D341Med (cell line): ENCODE measurements at regions not wholly inside any gene's neighbourhood (a gene's known extent, or its start where the extent isn't known, plus 50 kb on each side); places are given as distances from the start of the nearest gene placed in this dataset.

Experiments
- DNase-seq: peaks from one replicate; pipeline ENCODE4 v3.0.0; 2012; ENCODE audit warnings: low spot score

DNA sequence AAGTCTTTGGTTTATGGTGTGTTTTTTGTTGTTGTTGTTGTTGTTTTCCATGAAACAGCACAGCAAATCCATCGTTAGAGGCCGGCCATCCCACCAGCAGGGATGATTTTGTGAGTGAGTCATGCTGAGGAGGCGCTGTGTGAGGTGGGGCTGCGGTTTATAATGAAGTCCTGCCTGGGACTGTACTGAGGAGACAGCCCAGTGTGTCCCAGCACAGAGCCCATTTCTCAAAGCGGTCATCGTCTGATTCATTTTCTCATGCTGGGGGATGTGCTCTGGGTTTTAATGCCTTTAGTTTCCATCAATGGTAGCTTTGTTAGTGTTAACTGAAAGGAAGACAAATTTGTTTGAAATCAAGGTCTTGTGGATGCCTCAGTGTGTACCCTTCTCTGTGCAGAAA is 129.3 kb upstream of the SERP2 start:
- no peak for DNase-seq

DNA sequence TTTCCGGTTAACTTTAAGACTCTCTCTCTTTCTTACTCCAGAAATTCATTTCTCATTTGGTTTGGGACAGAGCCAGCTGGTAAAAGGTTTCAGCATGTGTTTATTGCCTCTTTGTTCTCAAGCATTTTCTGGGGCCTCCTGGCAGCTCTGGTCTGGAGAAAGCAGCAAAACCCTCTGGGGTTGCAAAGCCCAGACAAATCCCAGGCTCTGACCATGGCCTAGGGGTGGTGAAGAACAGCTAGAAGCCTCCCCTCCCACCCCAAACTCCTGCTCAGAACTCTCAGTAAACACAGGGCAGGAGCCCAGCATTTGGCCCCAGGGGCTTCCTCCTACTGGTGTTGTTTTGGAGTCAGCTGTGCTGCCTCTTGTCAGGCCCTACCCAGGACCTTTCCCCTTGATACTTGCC is 124.2 kb upstream of the SERP2 start:
- DNase-seq = no peak

GRCh38 chr13:44252938-44253337 is 120.7 kb upstream of the SERP2 start:
- DNase-seq = no peak

DNA sequence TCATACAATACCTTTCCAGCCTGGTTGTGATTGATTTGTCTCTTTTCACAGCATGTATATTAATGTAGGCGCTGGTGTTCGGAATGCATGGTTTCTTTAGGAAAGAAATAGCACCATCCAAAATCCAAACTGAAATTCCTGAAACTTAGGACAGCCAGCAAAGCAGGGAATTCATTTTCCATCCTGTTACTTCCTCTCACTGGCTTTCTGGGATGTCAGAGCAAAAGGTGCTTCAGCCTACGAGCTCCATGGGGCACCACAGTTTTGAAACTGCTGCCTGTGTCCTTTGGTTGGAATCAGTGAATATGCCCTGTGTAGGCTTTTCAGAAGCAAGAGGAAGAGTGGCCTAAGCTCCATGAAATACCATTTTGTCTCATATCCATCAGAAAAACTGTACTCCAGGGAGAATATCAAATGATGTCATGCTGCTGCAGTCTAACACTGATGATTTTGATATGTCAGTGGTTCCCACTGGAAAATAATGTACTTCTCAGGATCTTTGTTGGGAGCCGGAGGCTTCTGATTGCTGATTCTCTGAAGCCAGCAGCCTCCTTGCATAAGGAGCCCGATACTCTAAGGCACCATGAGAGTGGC is 117.8 kb upstream of the SERP2 start:
- no peak for DNase-seq

- no peak for DNase-seq
Measured at GRCh38 chr13:44257796-44258195, 115.8 kb upstream of the SERP2 start.

- DNase-seq = no peak
Measured at GRCh38 chr13:44259045-44260027, 114.3 kb upstream of the SERP2 start.

DNA sequence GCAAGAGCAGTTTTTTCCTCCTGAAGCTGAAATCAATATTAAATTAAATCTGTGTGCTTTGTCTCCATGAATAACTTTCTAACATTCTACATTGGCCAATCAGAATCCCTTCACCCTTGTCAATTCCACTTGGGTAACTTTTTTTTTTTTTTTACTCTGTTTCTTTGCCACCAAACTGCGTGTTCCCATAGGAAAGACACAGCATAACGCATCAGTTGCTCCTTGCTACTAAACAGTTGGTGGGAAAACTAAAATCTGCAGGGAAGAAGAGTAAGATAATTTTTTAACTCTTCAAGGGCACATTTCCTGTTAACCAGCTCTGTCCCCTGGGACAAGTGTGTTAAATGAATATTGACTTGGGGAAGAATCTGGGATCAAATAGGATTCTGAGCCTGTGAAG is 113.3 kb upstream of the SERP2 start:
- DNase-seq = no peak

GRCh38 chr13:44263751-44264620 is 109.6 kb upstream of the SERP2 start:
- DNase-seq = no peak

DNA sequence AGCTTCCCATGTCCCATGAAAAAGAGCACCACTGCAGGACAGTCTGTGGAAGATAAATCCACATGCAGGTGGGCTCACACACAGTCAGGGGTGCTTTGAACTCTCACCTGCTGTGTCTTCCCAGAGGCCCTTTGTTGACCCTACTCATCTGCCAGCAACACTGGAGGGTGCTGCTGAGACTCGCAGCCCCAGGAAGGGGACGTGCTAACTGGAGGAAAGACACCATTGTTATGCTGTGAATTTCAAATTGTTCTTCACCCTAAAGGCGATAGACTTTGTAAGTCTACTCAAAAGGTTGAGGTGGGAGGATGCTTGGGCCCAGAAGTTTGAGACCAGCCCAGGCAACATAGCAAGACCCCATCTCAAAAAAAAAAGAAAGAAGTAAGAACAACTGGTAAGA is 107.3 kb upstream of the SERP2 start:
- no peak for DNase-seq

DNA sequence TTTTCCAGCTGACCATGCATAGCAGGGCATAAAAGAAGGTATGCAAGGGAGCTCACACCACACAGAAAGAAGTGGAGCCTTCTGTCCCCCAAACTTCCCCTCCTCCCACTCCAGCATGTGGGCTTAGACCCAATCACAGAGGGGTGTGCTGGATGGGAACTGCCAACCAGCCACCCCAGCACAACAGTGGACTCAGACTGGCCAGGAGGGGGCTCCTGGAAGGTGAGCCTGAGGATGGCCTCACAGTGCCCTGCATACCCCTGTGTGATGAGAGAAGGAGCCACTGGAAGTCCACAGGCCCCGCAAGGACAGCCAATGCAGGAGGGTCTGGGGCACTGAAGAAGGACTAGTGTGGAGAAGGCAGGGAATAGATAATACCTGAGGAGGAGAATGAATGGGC is 106.9 kb upstream of the SERP2 start:
- no peak for DNase-seq

GRCh38 chr13:44267203-44267602 is 106.4 kb upstream of the SERP2 start:
- no peak for DNase-seq

DNA sequence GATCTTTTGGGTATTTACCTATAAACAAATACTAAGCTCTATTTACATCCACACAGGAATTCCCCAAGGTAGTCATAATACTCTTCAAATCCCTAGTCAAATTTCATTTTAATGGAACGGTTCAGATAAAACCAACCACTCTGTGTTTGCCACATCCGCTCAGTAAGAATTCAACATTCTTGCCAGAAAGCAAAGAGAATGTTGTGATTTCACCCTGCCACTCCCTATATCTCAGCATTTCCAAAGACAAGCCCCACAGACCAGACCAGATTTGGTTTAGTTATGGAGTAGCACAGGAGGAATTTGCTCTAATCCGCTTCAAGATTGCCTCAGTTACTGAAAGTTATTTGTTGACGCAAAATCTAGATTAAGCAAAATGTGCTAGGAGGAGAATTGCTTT is 105.6 kb upstream of the SERP2 start:
- DNase-seq = no peak

DNA sequence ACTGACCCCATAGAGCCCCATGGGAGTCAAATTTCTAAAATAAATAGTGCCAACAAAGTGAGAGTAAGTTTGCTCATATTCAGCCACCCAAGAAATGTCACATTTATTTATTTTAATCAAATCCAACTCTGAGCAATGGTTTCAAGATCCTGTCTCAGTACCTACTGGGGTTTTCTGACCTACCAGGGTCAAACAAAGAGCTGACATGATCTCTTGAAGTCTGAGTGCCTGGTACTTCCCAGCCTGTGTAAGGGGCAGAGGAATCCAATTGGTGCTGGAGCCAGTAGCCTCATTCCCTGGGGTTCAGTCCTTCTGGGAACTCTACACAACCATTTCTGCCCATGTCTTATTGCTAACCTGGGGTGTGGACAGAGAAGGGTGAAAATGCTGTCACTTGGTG is 104.6 kb upstream of the SERP2 start:
- DNase-seq = no peak

GRCh38 chr13:44270150-44270549 is 103.5 kb upstream of the SERP2 start:
- no peak for DNase-seq

DNA sequence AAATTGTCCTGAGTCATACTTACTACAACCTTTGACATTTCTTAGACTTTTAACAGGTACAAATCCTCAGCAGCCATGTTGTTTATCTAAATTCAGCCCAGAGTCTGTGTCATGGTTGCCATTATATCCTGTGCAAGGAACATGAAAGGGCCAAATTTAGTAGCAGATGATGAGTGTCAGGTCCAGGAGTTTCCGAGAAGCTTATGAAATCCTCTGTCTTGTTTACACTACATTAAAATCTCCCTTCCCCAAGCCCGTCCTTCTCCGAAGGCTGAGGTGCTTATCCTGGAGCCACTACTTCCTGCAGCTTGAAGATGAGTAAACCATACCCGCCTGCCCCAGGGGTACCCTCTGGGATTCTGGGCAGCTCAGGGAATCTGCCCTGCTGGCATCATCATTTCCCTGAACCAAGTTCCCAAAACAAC is 102.6 kb upstream of the SERP2 start:
- DNase-seq = no peak

DNA sequence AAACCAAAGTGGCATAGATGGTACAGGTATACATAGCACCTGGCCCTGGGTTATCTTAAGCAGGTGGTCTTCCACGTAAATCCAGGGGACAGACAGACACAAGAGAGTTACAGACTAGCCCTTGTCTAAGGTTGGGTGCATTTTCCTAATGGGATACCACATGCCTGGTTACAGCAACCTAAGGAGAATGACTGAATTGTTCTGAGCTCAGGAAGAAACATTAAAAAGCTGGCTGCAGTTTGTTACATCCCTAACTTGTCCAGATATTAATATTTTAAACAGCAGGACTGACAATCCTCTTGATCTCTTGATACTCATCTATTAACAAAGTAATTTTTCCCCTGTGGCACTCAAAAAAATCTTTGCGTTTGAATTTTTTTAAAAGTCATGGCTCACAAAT is 102.2 kb upstream of the SERP2 start:
- DNase-seq = no peak

- DNase-seq = no peak
Measured at GRCh38 chr13:44271915-44272341, 101.7 kb upstream of the SERP2 start.

- no peak for DNase-seq
Measured at GRCh38 chr13:44272692-44273091, 100.9 kb upstream of the SERP2 start.

DNA sequence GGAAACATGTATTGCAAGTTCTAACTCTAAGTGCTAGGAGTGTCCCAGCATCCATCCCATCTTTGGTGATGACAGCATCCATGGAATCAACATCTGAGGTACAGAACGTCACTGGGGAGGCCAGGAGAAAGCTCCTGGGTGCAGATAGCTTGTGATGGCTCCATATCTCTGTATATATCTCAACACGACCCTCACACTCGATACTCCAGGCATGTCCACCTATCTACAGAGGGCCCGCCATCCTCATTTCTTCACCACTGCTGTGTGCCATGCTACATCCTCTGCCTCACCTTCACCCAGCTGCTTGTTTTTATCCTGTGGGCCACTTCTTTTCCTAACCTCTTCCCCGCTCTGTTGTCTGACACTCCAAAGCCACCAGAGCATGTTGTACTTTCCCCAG is 100.4 kb upstream of the SERP2 start:
- no peak for DNase-seq

DNA sequence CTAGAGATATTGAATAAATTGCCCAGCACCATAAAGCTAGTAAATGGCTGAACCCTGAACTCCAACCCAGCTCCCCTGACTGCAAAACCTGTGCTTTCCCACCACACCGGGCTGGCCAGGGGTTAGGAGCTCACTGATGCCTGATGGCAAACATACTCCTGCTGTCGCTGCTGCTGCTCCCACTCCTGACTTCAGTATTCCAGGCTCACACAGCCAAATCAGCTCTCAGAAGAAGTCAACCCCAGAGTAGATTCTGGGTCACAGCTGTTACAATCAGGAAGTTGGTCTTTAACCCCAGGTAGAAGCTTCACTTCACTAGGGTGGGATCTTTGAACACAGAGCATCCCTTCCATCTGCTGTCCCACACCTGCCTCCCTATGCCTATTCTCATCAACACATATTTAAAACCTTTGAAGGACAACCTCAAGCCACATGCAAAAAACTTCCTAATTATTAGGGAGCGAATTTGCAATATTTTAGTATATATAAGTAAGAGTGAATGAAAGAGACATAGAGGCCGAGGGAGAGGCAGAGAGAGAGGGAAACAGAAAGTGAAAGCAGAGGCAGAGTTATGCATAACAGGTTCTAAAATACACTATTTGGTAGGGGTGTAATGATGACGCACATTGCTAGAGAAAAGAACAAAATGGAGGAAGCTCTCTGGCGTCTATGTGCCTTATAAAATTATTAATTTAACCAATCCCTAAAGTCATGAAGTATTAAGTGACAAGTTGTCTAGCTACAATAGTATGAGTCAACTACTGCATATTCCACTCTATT is 99.4 kb upstream of the SERP2 start:
- DNase-seq = no peak

GRCh38 chr13:44274771-44275205 is 98.8 kb upstream of the SERP2 start:
- no peak for DNase-seq

GRCh38 chr13:44275381-44275780 is 98.2 kb upstream of the SERP2 start:
- DNase-seq = no peak
